ENCODE measurements at regions not wholly inside any gene's neighbourhood (a gene's known extent, or its start where the extent isn't known, plus 50 kb on each side); places are given as distances from the start of the nearest gene placed in this dataset.

DNA sequence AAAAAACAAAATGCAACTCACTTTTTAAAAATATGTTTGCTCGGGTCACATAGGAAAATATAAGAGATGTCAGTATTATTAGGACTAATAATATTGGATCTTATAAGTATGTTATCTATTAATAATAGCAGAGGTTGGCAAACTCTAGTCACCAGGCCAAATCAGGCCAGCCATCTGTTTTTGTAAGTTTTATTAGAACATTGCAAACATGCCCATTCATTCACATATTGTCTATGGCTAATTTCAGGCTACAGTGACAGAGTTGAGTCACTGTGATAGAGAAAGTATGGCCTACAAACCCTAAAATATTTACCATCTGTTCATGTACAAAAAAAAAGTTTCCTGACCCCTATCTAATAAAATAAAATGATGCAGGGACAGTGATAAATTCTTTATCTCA, 97.7 kb upstream of the CDH6 start:
- TF ChIP-seq, protein P1, sequence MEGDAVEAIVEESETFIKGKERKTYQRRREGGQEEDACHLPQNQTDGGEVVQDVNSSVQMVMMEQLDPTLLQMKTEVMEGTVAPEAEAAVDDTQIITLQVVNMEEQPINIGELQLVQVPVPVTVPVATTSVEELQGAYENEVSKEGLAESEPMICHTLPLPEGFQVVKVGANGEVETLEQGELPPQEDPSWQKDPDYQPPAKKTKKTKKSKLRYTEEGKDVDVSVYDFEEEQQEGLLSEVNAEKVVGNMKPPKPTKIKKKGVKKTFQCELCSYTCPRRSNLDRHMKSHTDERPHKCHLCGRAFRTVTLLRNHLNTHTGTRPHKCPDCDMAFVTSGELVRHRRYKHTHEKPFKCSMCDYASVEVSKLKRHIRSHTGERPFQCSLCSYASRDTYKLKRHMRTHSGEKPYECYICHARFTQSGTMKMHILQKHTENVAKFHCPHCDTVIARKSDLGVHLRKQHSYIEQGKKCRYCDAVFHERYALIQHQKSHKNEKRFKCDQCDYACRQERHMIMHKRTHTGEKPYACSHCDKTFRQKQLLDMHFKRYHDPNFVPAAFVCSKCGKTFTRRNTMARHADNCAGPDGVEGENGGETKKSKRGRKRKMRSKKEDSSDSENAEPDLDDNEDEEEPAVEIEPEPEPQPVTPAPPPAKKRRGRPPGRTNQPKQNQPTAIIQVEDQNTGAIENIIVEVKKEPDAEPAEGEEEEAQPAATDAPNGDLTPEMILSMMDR (IDR thresholded peaks at IDR 0.05; ENCODE audit: control insufficient read depth, insufficient read depth, low read depth, low read length, missing control alignments), result no peak
- H3K4me3 ChIP-seq (ENCODE audit: control insufficient read depth, low read depth, low read length), result no peak overlapping the region
- DNase-seq (ENCODE audit: low read depth), result no peak

DNA sequence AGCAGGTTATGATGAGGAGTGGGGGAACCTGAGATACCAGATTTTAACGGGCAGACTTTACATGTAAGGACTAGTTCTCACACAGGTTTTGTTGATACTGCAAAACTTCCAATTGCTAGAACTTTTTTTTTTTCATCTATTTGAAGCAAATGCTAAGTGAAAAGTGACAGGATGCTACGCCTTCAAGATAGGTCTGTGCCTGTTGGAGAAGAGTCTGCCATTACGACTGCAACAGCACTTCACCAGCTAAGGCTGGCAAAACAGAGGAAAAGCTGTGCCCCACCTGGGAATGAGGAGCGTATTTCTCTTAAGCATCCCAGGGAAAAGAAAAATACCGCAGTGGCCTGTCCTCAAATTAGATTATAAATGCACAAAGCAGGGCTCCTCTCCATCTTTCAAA, 102.0 kb upstream of the CDH6 start:
- no peak overlapping the region for H3K4me3 ChIP-seq (ENCODE audit: control insufficient read depth, low read depth, low read length)
- DNase-seq (ENCODE audit: low read depth), result no peak
- TF ChIP-seq, protein P1 (IDR thresholded peaks at IDR 0.05; ENCODE audit: control insufficient read depth, insufficient read depth, low read depth, low read length, missing control alignments), result no peak

DNA sequence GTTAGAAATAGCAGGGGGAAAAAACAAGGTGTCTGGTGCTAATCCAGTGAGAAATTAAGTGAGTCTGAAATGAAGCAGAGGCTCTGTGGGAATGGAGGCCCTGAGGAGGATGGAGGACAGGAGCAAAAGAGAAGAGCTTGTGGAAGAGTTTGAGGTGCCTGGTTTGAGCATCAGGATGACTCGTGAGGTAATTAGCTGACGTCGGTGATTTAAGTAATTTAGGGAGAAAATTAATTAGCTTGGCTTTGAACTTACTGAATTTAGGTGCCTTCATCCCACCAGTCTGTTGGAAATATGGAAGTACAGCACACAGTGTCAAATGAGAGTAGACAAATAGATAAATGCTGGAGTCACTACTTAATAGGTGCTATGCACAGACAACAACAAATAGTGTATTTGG, 103.0 kb upstream of the CDH6 start:
- no peak for DNase-seq (ENCODE audit: low read depth)
- no peak overlapping the region for H3K4me3 ChIP-seq (ENCODE audit: control insufficient read depth, low read depth, low read length)
- TF ChIP-seq, protein P1 (IDR thresholded peaks at IDR 0.05; ENCODE audit: control insufficient read depth, insufficient read depth, low read depth, low read length, missing control alignments), result no peak

DNA sequence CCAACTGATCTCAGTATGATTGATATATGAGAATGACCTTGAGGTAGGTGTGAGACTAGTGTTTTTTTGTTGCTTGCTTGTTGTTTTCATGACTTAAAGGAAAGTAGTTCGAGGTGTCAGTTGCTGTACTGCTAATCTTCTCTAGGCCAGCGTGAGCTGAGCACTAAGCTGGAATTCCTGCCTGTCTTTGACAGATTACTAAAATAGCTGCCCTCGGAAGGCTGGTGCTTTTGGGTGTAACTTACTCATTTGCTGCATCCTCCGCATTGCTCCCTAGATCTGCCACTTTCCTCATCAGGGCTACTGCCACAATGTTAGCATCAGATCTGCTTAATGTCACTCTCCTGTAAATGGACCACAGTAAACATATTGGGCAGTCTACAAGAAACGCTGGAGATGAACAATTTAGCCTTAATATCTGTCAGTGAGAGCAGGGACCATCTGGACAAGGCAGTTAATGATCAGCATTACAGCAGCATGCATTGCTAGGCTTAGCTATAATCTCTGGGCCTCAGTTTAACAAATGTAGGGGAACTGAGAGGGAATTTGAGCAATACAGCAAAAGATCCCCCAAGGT, 106.6 kb upstream of the CDH6 start:
- no peak overlapping the region for H3K4me3 ChIP-seq (ENCODE audit: control insufficient read depth, low read depth, low read length)
- TF ChIP-seq, protein P1 (IDR thresholded peaks at IDR 0.05; ENCODE audit: control insufficient read depth, insufficient read depth, low read depth, low read length, missing control alignments), result no peak
- DNase-seq (ENCODE audit: low read depth), result no peak

DNA sequence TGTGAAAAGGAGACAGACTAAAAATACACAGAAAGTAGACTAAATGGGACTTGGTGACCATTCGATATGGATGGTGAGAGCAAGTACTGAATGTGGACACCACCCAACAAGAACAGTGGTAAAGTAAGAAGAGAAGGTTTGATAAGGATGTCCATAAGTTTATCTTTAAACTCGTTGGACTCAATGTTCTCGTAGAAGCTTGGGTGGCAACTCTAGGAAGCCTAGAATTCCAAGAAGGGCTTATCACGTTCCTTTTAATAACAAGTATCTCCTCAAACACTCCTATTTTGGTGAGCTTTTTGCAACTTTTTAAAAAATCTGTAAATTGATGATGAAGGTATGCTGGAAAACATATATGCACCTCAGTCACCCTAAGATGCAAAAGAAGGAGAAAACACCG, 108.6 kb upstream of the CDH6 start:
- no peak for DNase-seq (ENCODE audit: low read depth)
- TF ChIP-seq, protein P1 (IDR thresholded peaks at IDR 0.05; ENCODE audit: control insufficient read depth, insufficient read depth, low read depth, low read length, missing control alignments), result no peak
- no peak overlapping the region for H3K4me3 ChIP-seq (ENCODE audit: control insufficient read depth, low read depth, low read length)

DNA sequence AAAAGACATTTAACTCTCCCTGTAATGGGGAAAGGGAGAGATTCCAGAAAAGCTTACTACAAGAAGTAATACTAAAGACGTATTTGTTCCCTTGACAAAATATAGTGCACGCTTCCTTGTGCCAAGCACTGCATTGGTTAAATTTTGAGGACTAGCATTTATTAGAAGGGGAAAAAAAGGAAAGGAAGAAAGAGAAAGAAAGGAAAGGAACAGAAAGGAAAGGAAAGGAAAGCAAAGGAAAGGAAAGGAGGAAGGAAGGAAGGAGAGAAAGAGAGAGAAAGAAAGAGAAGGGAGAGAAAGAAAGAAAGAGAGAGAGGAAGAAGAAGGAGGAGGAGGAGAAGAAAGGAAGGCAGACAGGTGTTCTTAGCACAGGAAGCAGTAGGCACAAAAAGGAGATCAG, 110.1 kb upstream of the CDH6 start:
- TF ChIP-seq, protein P1 (IDR thresholded peaks at IDR 0.05; ENCODE audit: control insufficient read depth, insufficient read depth, low read depth, low read length, missing control alignments), result no peak
- DNase-seq (ENCODE audit: low read depth), result no peak
- no peak overlapping the region for H3K4me3 ChIP-seq (ENCODE audit: control insufficient read depth, low read depth, low read length)

DNA sequence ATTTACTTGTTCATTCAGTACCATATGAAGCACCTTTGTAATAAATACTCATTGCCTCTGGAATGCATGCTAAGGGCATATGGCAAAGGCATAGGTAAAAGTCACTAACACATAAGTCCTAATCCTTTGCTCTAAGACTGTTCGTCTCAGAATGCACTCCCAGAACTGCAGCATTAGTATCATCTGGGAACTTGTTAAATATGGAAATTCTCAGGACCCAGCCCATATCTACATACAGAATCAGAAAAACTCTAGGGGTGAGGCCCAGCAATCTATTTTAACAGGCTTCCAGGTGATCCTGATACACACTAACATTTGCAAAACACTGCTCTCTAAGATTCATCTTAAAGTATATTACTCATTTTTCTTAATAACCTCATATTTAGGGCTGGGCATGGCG, 113.8 kb upstream of the CDH6 start:
- DNase-seq (ENCODE audit: low read depth), result no peak
- no peak overlapping the region for H3K4me3 ChIP-seq (ENCODE audit: control insufficient read depth, low read depth, low read length)
- TF ChIP-seq, protein P1 (IDR thresholded peaks at IDR 0.05; ENCODE audit: control insufficient read depth, insufficient read depth, low read depth, low read length, missing control alignments), result no peak

Measured in AG09309 (cell line).